ENCODE measurements at regions not wholly inside any gene's neighbourhood (a gene's known extent, or its start where the extent isn't known, plus 50 kb on each side); places are given as distances from the start of the nearest gene placed in this dataset.

GRCh38 chr2:59881218-59881617 lies 672.2 kb downstream of the BCL11A start:
- H3K4me3 ChIP-seq (ENCODE audit: low read depth in 1 of 3, low read length in 3 of 3), result no peak overlapping the region
- no peaks in the 10 kb centered on the region for H3K27me3 ChIP-seq (ENCODE audit: control insufficient read depth in 3 of 3, insufficient read depth in 3 of 3, low read length in 3 of 3)
- H3K36me3 ChIP-seq (ENCODE audit: control insufficient read depth in 3 of 3, insufficient read depth in 2 of 3, low read depth in 1 of 3, low read length in 3 of 3), result no peaks in the 10 kb centered on the region
- WGBS, 3 donors, result 76 to 81% (median 79%) methylated on average over 1 of the region's 1 CpG
- FAIRE-seq (no peak), DNase-seq (no peak)
- H3K9me3 ChIP-seq (ENCODE audit: control insufficient read depth in 2 of 2, insufficient read depth in 1 of 2, low read depth in 1 of 2, low read length in 1 of 2), result no peaks in the 10 kb centered on the region
- H3K27ac ChIP-seq (ENCODE audit: low read depth in 1 of 3, low read length in 2 of 3), result no peak overlapping the region
- peaks cover 0 to 2% (median 0%) of the 10 kb centered on the region in 3 donors for H3K4me1 ChIP-seq (ENCODE audit: control insufficient read depth in 3 of 3, insufficient read depth in 2 of 3, low read depth in 1 of 3, low read length in 2 of 3)

- H3K9me3 ChIP-seq (ENCODE audit: control insufficient read depth in 2 of 2, insufficient read depth in 1 of 2, low read depth in 1 of 2, low read length in 1 of 2), result no peaks in the 10 kb centered on the region
- 85 to 88% (median 88%) methylated on average over 9 of the region's 9 CpGs for WGBS, 3 donors
- H3K36me3 ChIP-seq (ENCODE audit: control insufficient read depth in 3 of 3, insufficient read depth in 2 of 3, low read depth in 1 of 3, low read length in 3 of 3), result no peaks in the 10 kb centered on the region
- no peak overlapping the region for H3K4me3 ChIP-seq (ENCODE audit: low read depth in 1 of 3, low read length in 3 of 3)
- no peaks in the 10 kb centered on the region for H3K4me1 ChIP-seq (ENCODE audit: control insufficient read depth in 3 of 3, insufficient read depth in 2 of 3, low read depth in 1 of 3, low read length in 2 of 3)
- H3K27me3 ChIP-seq (ENCODE audit: control insufficient read depth in 3 of 3, insufficient read depth in 3 of 3, low read length in 3 of 3), result no peaks in the 10 kb centered on the region
- no peak overlapping the region for H3K27ac ChIP-seq (ENCODE audit: low read depth in 1 of 3, low read length in 2 of 3)
- no peak for DNase-seq
- no peak for FAIRE-seq
Observed at GRCh38 chr2:59879700-59880131, 673.7 kb downstream of the BCL11A start.

- H3K9me3 ChIP-seq (ENCODE audit: control insufficient read depth in 2 of 2, insufficient read depth in 1 of 2, low read depth in 1 of 2, low read length in 1 of 2), result no peaks in the 10 kb centered on the region
- H3K27ac ChIP-seq (ENCODE audit: low read depth in 1 of 3, low read length in 2 of 3), result no peak overlapping the region
- DNase-seq (no peak), FAIRE-seq (no peak)
- no peaks in the 10 kb centered on the region for H3K36me3 ChIP-seq (ENCODE audit: control insufficient read depth in 3 of 3, insufficient read depth in 2 of 3, low read depth in 1 of 3, low read length in 3 of 3)
- no peak overlapping the region for H3K4me3 ChIP-seq (ENCODE audit: low read depth in 1 of 3, low read length in 3 of 3)
- no peaks in the 10 kb centered on the region for H3K4me1 ChIP-seq (ENCODE audit: control insufficient read depth in 3 of 3, insufficient read depth in 2 of 3, low read depth in 1 of 3, low read length in 2 of 3)
- H3K27me3 ChIP-seq (ENCODE audit: control insufficient read depth in 3 of 3, insufficient read depth in 3 of 3, low read length in 3 of 3), result no peaks in the 10 kb centered on the region
- WGBS, 3 donors, result 89 to 95% (median 91%) methylated on average over 5 of the region's 5 CpGs
Observed at GRCh38 chr2:59875836-59876235, 677.6 kb downstream of the BCL11A start.

GRCh38 chr2:59874971-59875755 lies 678.3 kb downstream of the BCL11A start:
- Histone ChIP-seq H3K4me3 (ENCODE audit: low read depth in 1 of 3, low read length in 3 of 3) (no peak overlapping the region), H3K27ac (ENCODE audit: low read depth in 1 of 3, low read length in 2 of 3) (no peak overlapping the region), H3K27me3 (ENCODE audit: control insufficient read depth in 3 of 3, insufficient read depth in 3 of 3, low read length in 3 of 3) (no peaks in the 10 kb centered on the region), H3K36me3 (ENCODE audit: control insufficient read depth in 3 of 3, insufficient read depth in 2 of 3, low read depth in 1 of 3, low read length in 3 of 3) (no peaks in the 10 kb centered on the region), H3K9me3 (ENCODE audit: control insufficient read depth in 2 of 2, insufficient read depth in 1 of 2, low read depth in 1 of 2, low read length in 1 of 2) (no peaks in the 10 kb centered on the region), H3K4me1 (ENCODE audit: control insufficient read depth in 3 of 3, insufficient read depth in 2 of 3, low read depth in 1 of 3, low read length in 2 of 3) (no peaks in the 10 kb centered on the region)
- WGBS, 3 donors, result 73 to 79% (median 77%) methylated on average over 2 of the region's 2 CpGs
- DNase-seq (no peak), FAIRE-seq (no peak)

GRCh38 chr2:59874361-59874760 lies 679.1 kb downstream of the BCL11A start:
- 63 to 86% (median 79%) methylated on average over 7 of the region's 7 CpGs for WGBS, 3 donors
- Histone ChIP-seq H3K9me3 (ENCODE audit: control insufficient read depth in 2 of 2, insufficient read depth in 1 of 2, low read depth in 1 of 2, low read length in 1 of 2) (no peaks in the 10 kb centered on the region), H3K4me1 (ENCODE audit: control insufficient read depth in 3 of 3, insufficient read depth in 2 of 3, low read depth in 1 of 3, low read length in 2 of 3) (no peaks in the 10 kb centered on the region), H3K36me3 (ENCODE audit: control insufficient read depth in 3 of 3, insufficient read depth in 2 of 3, low read depth in 1 of 3, low read length in 3 of 3) (no peaks in the 10 kb centered on the region), H3K4me3 (ENCODE audit: low read depth in 1 of 3, low read length in 3 of 3) (no peak overlapping the region), H3K27ac (ENCODE audit: low read depth in 1 of 3, low read length in 2 of 3) (no peak overlapping the region), H3K27me3 (ENCODE audit: control insufficient read depth in 3 of 3, insufficient read depth in 3 of 3, low read length in 3 of 3) (no peaks in the 10 kb centered on the region)
- no peak for FAIRE-seq
- DNase-seq, result no peak

GRCh38 chr2:59871830-59872229 lies 681.6 kb downstream of the BCL11A start:
- Histone ChIP-seq H3K4me3 (ENCODE audit: low read depth in 1 of 3, low read length in 3 of 3) (no peak overlapping the region), H3K9me3 (ENCODE audit: control insufficient read depth in 2 of 2, insufficient read depth in 1 of 2, low read depth in 1 of 2, low read length in 1 of 2) (no peaks in the 10 kb centered on the region), H3K4me1 (ENCODE audit: control insufficient read depth in 3 of 3, insufficient read depth in 2 of 3, low read depth in 1 of 3, low read length in 2 of 3) (no peaks in the 10 kb centered on the region), H3K36me3 (ENCODE audit: control insufficient read depth in 3 of 3, insufficient read depth in 2 of 3, low read depth in 1 of 3, low read length in 3 of 3) (no peaks in the 10 kb centered on the region), H3K27ac (ENCODE audit: low read depth in 1 of 3, low read length in 2 of 3) (no peak overlapping the region), H3K27me3 (ENCODE audit: control insufficient read depth in 3 of 3, insufficient read depth in 3 of 3, low read length in 3 of 3) (no peaks in the 10 kb centered on the region)
- DNase-seq (no peak), FAIRE-seq (no peak)
- WGBS, 3 donors, result 73 to 91% (median 91%) methylated on average over 3 of the region's 3 CpGs

- no peaks in the 10 kb centered on the region for H3K36me3 ChIP-seq (ENCODE audit: control insufficient read depth in 3 of 3, insufficient read depth in 2 of 3, low read depth in 1 of 3, low read length in 3 of 3)
- H3K27ac ChIP-seq (ENCODE audit: low read depth in 1 of 3, low read length in 2 of 3), result no peak overlapping the region
- no peaks in the 10 kb centered on the region for H3K9me3 ChIP-seq (ENCODE audit: control insufficient read depth in 2 of 2, insufficient read depth in 1 of 2, low read depth in 1 of 2, low read length in 1 of 2)
- no peak overlapping the region for H3K4me3 ChIP-seq (ENCODE audit: low read depth in 1 of 3, low read length in 3 of 3)
- no peak for DNase-seq
- H3K4me1 ChIP-seq (ENCODE audit: control insufficient read depth in 3 of 3, insufficient read depth in 2 of 3, low read depth in 1 of 3, low read length in 2 of 3), result no peaks in the 10 kb centered on the region
- H3K27me3 ChIP-seq (ENCODE audit: control insufficient read depth in 3 of 3, insufficient read depth in 3 of 3, low read length in 3 of 3), result no peaks in the 10 kb centered on the region
- 81 to 91% (median 89%) methylated on average over 2 of the region's 2 CpGs for WGBS, 3 donors
- no peak for FAIRE-seq
Observed at GRCh38 chr2:59868981-59869380, 684.5 kb downstream of the BCL11A start.

- H3K4me1 ChIP-seq (ENCODE audit: control insufficient read depth in 3 of 3, insufficient read depth in 2 of 3, low read depth in 1 of 3, low read length in 2 of 3), result no peaks in the 10 kb centered on the region
- peak; percentile 87 for FAIRE-seq
- no peaks in the 10 kb centered on the region for H3K36me3 ChIP-seq (ENCODE audit: control insufficient read depth in 3 of 3, insufficient read depth in 2 of 3, low read depth in 1 of 3, low read length in 3 of 3)
- H3K4me3 ChIP-seq (ENCODE audit: low read depth in 1 of 3, low read length in 3 of 3), result no peak overlapping the region
- no peak for DNase-seq
- 82 to 91% (median 86%) methylated on average over 3 of the region's 3 CpGs for WGBS, 3 donors
- H3K9me3 ChIP-seq (ENCODE audit: control insufficient read depth in 2 of 2, insufficient read depth in 1 of 2, low read depth in 1 of 2, low read length in 1 of 2), result peaks cover 0 to 10% of the 10 kb centered on the region in 2 donors
- no peak overlapping the region for H3K27ac ChIP-seq (ENCODE audit: low read depth in 1 of 3, low read length in 2 of 3)
- no peaks in the 10 kb centered on the region for H3K27me3 ChIP-seq (ENCODE audit: control insufficient read depth in 3 of 3, insufficient read depth in 3 of 3, low read length in 3 of 3)
Observed at GRCh38 chr2:59866436-59866835, 687.0 kb downstream of the BCL11A start.

- DNase-seq (no peak), FAIRE-seq (no peak)
- Histone ChIP-seq H3K4me1 (ENCODE audit: control insufficient read depth in 3 of 3, insufficient read depth in 2 of 3, low read depth in 1 of 3, low read length in 2 of 3) (no peaks in the 10 kb centered on the region), H3K27me3 (ENCODE audit: control insufficient read depth in 3 of 3, insufficient read depth in 3 of 3, low read length in 3 of 3) (no peaks in the 10 kb centered on the region), H3K36me3 (ENCODE audit: control insufficient read depth in 3 of 3, insufficient read depth in 2 of 3, low read depth in 1 of 3, low read length in 3 of 3) (no peaks in the 10 kb centered on the region), H3K4me3 (ENCODE audit: low read depth in 1 of 3, low read length in 3 of 3) (no peak overlapping the region), H3K9me3 (ENCODE audit: control insufficient read depth in 2 of 2, insufficient read depth in 1 of 2, low read depth in 1 of 2, low read length in 1 of 2) (peaks cover 0 to 19% of the 10 kb centered on the region in 2 donors), H3K27ac (ENCODE audit: low read depth in 1 of 3, low read length in 2 of 3) (no peak overlapping the region)
- WGBS, 3 donors, result 94 to 96% (median 95%) methylated on average over 7 of the region's 7 CpGs
Observed at GRCh38 chr2:59858540-59858939, 694.9 kb downstream of the BCL11A start.

Data from small intestine (tissue), 7 donors.